ENCODE measurements at regions not wholly inside any gene's neighbourhood (a gene's known extent, or its start where the extent isn't known, plus 50 kb on each side); places are given as distances from the start of the nearest gene placed in this dataset.

GRCh38 chr1:29808141-29808995, 572.0 kb downstream of the PTPRU start:
- no peak for TF ChIP-seq POLR2A (IDR thresholded peaks at IDR 0.05; ENCODE audit: extremely low read depth, insufficient read length)
- TF ChIP-seq, protein P1, sequence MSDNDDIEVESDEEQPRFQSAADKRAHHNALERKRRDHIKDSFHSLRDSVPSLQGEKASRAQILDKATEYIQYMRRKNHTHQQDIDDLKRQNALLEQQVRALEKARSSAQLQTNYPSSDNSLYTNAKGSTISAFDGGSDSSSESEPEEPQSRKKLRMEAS (IDR thresholded peaks at IDR 0.05; ENCODE audit: low read depth, low read length), result no peak
- TF ChIP-seq, protein P2, sequence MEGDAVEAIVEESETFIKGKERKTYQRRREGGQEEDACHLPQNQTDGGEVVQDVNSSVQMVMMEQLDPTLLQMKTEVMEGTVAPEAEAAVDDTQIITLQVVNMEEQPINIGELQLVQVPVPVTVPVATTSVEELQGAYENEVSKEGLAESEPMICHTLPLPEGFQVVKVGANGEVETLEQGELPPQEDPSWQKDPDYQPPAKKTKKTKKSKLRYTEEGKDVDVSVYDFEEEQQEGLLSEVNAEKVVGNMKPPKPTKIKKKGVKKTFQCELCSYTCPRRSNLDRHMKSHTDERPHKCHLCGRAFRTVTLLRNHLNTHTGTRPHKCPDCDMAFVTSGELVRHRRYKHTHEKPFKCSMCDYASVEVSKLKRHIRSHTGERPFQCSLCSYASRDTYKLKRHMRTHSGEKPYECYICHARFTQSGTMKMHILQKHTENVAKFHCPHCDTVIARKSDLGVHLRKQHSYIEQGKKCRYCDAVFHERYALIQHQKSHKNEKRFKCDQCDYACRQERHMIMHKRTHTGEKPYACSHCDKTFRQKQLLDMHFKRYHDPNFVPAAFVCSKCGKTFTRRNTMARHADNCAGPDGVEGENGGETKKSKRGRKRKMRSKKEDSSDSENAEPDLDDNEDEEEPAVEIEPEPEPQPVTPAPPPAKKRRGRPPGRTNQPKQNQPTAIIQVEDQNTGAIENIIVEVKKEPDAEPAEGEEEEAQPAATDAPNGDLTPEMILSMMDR (IDR thresholded peaks at IDR 0.05; ENCODE audit: low read depth, low read length), result no peak
- TF ChIP-seq MYC (IDR thresholded peaks at IDR 0.05; ENCODE audit: low read depth, low read length), result no peak

Data from NB4 (cell line).